Right cardiac atrium (tissue), 5 donors: ENCODE measurements at regions not wholly inside any gene's neighbourhood (a gene's known extent, or its start where the extent isn't known, plus 50 kb on each side); places are given as distances from the start of the nearest gene placed in this dataset.

Source experiments
- ATAC-seq, 2 donors: fragments of 200-7000 bp; cut with Tn5 transposase; one replicate each; pipeline versions ENCODE4 v1.8.0 to v1.9.1; 2020; ENCODE audit warnings: moderate library complexity in 2 of 2, mild to moderate bottlenecking in 1 of 2
- DNase-seq, 3 donors: peaks; one replicate each; pipeline ENCODE4 v3.0.0-alpha.2; 2020
- H3K27ac ChIP-seq: one replicate; pipeline ENCODE4 v1.5.1; 2013; ENCODE audit warnings: mild to moderate bottlenecking, low read length, control low read depth, moderate library complexity
- H3K27me3 ChIP-seq: one replicate; pipeline ENCODE4 v1.6.1; 2013; ENCODE audit not compliant: control insufficient read depth, insufficient read depth
- H3K4me1 ChIP-seq: one replicate; pipeline ENCODE4 v1.6.1; 2013; ENCODE audit warnings: low read length; ENCODE audit not compliant: control insufficient read depth, insufficient read depth
- H3K4me3 ChIP-seq: one replicate; pipeline ENCODE4 v1.5.1; 2013; ENCODE audit warnings: low read length, control low read depth
- H3K9me3 ChIP-seq: one replicate; pipeline ENCODE4 v1.6.1; 2013; ENCODE audit warnings: low read length; ENCODE audit not compliant: control insufficient read depth
- WGBS: extraction: QIAGEN DNeasy Blood & Tissue Kit; methylation state at CpG from one replicate; pipeline ENCODE4 v1.1.7; 2013; 5-methylcytosine and 5-hydroxymethylcytosine counted together
- intact Hi-C, 4 donors: fragments of 100-400 bp; cut with DNase I; formaldehyde crosslinking; loops; one replicate each; pipeline versions ENCODE4 v1.11.0 to v1.14.0; 2022 to 2023
- donor health status: healthy with polysubstance abuse.
- donor health status: DM: no; HTN: yes; CAD: no.
- donor health status: DM: no; HTN: no; CAD: no.
- donor health status: DM: no; HTN: yes; CAD: no; lungs with severe emphysema.
- donor health status: DM: yes; HTN: yes; CAD: no.

GRCh38 chr13:111966933-111967332 lies 100.0 kb upstream of the SOX1 start:
- no peak for ATAC-seq
- no peak overlapping the region for H3K27ac ChIP-seq
- no peak overlapping the region for H3K4me3 ChIP-seq
- H3K9me3 ChIP-seq, result no peaks in the 10 kb centered on the region
- WGBS, result 78% methylated on average over 7 of the region's 7 CpGs
- intact Hi-C loops, result no loop called here
- no peak for DNase-seq
- H3K4me1 ChIP-seq, result no peaks in the 10 kb centered on the region
- no peaks in the 10 kb centered on the region for H3K27me3 ChIP-seq

GRCh38 chr13:111967572-111968201 lies 99.3 kb upstream of the SOX1 start:
- Histone ChIP-seq H3K9me3 (no peaks in the 10 kb centered on the region), H3K4me1 (no peaks in the 10 kb centered on the region), H3K27me3 (no peaks in the 10 kb centered on the region), H3K27ac (no peak overlapping the region), H3K4me3 (no peak overlapping the region)
- ATAC-seq (no peak), DNase-seq (no peak)
- 64% methylated on average over 8 of the region's 8 CpGs for WGBS
- intact Hi-C loops, result no loop called here

GRCh38 chr13:111968336-111969010 lies 98.5 kb upstream of the SOX1 start:
- Histone ChIP-seq H3K4me3 (no peak overlapping the region), H3K27me3 (no peaks in the 10 kb centered on the region), H3K27ac (no peak overlapping the region), H3K9me3 (no peaks in the 10 kb centered on the region), H3K4me1 (no peaks in the 10 kb centered on the region)
- 81% methylated on average over 12 of the region's 12 CpGs for WGBS
- intact Hi-C loops, result no loop called here
- no peak for DNase-seq
- no peak for ATAC-seq

GRCh38 chr13:111969551-111970135 lies 97.3 kb upstream of the SOX1 start:
- ATAC-seq (no peak), DNase-seq (no peak)
- Histone ChIP-seq H3K27ac (no peak overlapping the region), H3K4me3 (no peak overlapping the region), H3K27me3 (no peaks in the 10 kb centered on the region), H3K4me1 (no peaks in the 10 kb centered on the region), H3K9me3 (no peaks in the 10 kb centered on the region)
- intact Hi-C loops, result no loop called here
- 91% methylated on average over 9 of the region's 9 CpGs for WGBS

- H3K9me3 ChIP-seq, result no peaks in the 10 kb centered on the region
- intact Hi-C loops, result no loop called here
- WGBS, result 70% methylated on average over 18 of the region's 18 CpGs
- no peaks in the 10 kb centered on the region for H3K4me1 ChIP-seq
- ATAC-seq (no peak), DNase-seq (no peak)
- H3K4me3 ChIP-seq, result no peak overlapping the region
- no peaks in the 10 kb centered on the region for H3K27me3 ChIP-seq
- no peak overlapping the region for H3K27ac ChIP-seq
These were observed 96.3 kb upstream of the SOX1 start for GRCh38 chr13:111970494-111971141.

- Histone ChIP-seq H3K9me3 (no peaks in the 10 kb centered on the region), H3K4me3 (no peak overlapping the region), H3K27me3 (no peaks in the 10 kb centered on the region), H3K4me1 (no peaks in the 10 kb centered on the region), H3K27ac (no peak overlapping the region)
- 64% methylated on average over 25 of the region's 25 CpGs for WGBS
- intact Hi-C loops, result no loop called here
- DNase-seq (no peak), ATAC-seq (no peak)
These were observed 94.8 kb upstream of the SOX1 start for GRCh38 chr13:111971891-111972780.

GRCh38 chr13:111973186-111973585 lies 93.8 kb upstream of the SOX1 start:
- Histone ChIP-seq H3K4me3 (no peak overlapping the region), H3K4me1 (no peaks in the 10 kb centered on the region), H3K27ac (no peak overlapping the region), H3K9me3 (no peaks in the 10 kb centered on the region), H3K27me3 (no peaks in the 10 kb centered on the region)
- ATAC-seq, result no peak
- intact Hi-C loops, result no loop called here
- DNase-seq, result no peak
- WGBS, result 37% methylated on average over 15 of the region's 15 CpGs

GRCh38 chr13:111973605-111974340 lies 93.2 kb upstream of the SOX1 start:
- WGBS, result 25% methylated on average over 16 of the region's 16 CpGs
- DNase-seq (no peak), ATAC-seq (no peak)
- Histone ChIP-seq H3K9me3 (no peaks in the 10 kb centered on the region), H3K4me1 (no peaks in the 10 kb centered on the region), H3K4me3 (no peak overlapping the region), H3K27ac (no peak overlapping the region), H3K27me3 (no peaks in the 10 kb centered on the region)
- intact Hi-C loops, result no loop called here

- H3K27ac ChIP-seq, result no peak overlapping the region
- no peaks in the 10 kb centered on the region for H3K4me1 ChIP-seq
- ATAC-seq (no peak), DNase-seq (no peak)
- intact Hi-C loops, result no loop called here
- no peaks in the 10 kb centered on the region for H3K9me3 ChIP-seq
- WGBS, result 68% methylated on average over 13 of the region's 13 CpGs
- no peaks in the 10 kb centered on the region for H3K27me3 ChIP-seq
- H3K4me3 ChIP-seq, result no peak overlapping the region
These were observed 92.7 kb upstream of the SOX1 start for GRCh38 chr13:111974341-111974640.
